Anterior cingulate cortex (tissue), 58 donors: ENCODE measurements at regions not wholly inside any gene's neighbourhood (a gene's known extent, or its start where the extent isn't known, plus 50 kb on each side); places are given as distances from the start of the nearest gene placed in this dataset.

ENCODE experiments used
- DNase-seq, 58 donors: peaks; one replicate each; lab custom pipeline; 2025; lab: John Stamatoyannopoulos, UW

- no peak for DNase-seq
These were observed 799.4 kb upstream of the AGA start for GRCh38 chr4:178241601-178242118.

- no peak for DNase-seq
These were observed 800.4 kb upstream of the AGA start for GRCh38 chr4:178242655-178243054.

GRCh38 chr4:178244785-178245184, 802.5 kb upstream of the AGA start:
- no peak for DNase-seq

GRCh38 chr4:178255172-178255571, 812.9 kb upstream of the AGA start:
- DNase-seq = no peak

- DNase-seq = no peak
These were observed 816.4 kb upstream of the AGA start for GRCh38 chr4:178258603-178259002.

GRCh38 chr4:178259566-178259965, 817.3 kb upstream of the AGA start:
- DNase-seq = no peak

GRCh38 chr4:178264001-178264400, 821.8 kb upstream of the AGA start:
- no peak for DNase-seq

GRCh38 chr4:178271386-178271785, 829.1 kb upstream of the AGA start:
- DNase-seq = no peak

GRCh38 chr4:178273168-178273567, 830.9 kb upstream of the AGA start:
- DNase-seq = no peak

GRCh38 chr4:178275671-178276360, 833.6 kb upstream of the AGA start:
- no peak for DNase-seq

- DNase-seq = no peak
These were observed 838.1 kb upstream of the AGA start for GRCh38 chr4:178280362-178280761.

- no peak for DNase-seq
These were observed 846.2 kb upstream of the AGA start for GRCh38 chr4:178288462-178288861.

GRCh38 chr4:178293601-178294000, 851.4 kb upstream of the AGA start:
- DNase-seq = no peak

GRCh38 chr4:178296669-178297068, 854.4 kb upstream of the AGA start:
- DNase-seq = no peak

GRCh38 chr4:178306565-178306964, 864.3 kb upstream of the AGA start:
- peak in 3 of 58 donors; percentile 2 to 13 (median 6) for DNase-seq

GRCh38 chr4:178309890-178310289, 867.7 kb upstream of the AGA start:
- DNase-seq = no peak

- DNase-seq = no peak
These were observed 869.8 kb upstream of the AGA start for GRCh38 chr4:178311997-178312396.

- no peak for DNase-seq
These were observed 872.0 kb upstream of the AGA start for GRCh38 chr4:178314287-178314686.

- peak in 1 of 58 donors; percentile 1 for DNase-seq
These were observed 874.0 kb upstream of the AGA start for GRCh38 chr4:178316211-178316610.

GRCh38 chr4:178320003-178320402, 877.8 kb upstream of the AGA start:
- DNase-seq = no peak

- DNase-seq = no peak
These were observed 880.4 kb upstream of the AGA start for GRCh38 chr4:178322524-178323183.

- no peak for DNase-seq
These were observed 887.1 kb upstream of the AGA start for GRCh38 chr4:178329226-178329872.
